H1 (cell line): ENCODE measurements at regions not wholly inside any gene's neighbourhood (a gene's known extent, or its start where the extent isn't known, plus 50 kb on each side); places are given as distances from the start of the nearest gene placed in this dataset.

Source experiments
- CTCF ChIA-PET: fragments of 300-600 bp; sonication (Branson Sonifier 250); formaldehyde crosslinking; loops from one replicate; lab custom pipeline; 2021; ENCODE audit not compliant: partially characterized antibody; lab: Charles Lee
- POLR2A ChIA-PET: fragments of 300-600 bp; sonication (Branson Sonifier 250); formaldehyde crosslinking; loops from one replicate; lab custom pipeline; 2021; ENCODE audit warnings: inconsistent platforms; ENCODE audit not compliant: partially characterized antibody; lab: Charles Lee
- DNase-seq, 2 experiments: peaks; one replicate each; pipeline versions ENCODE4 v3.0.0 to v3.0.0-alpha.2; 2010 to 2022; ENCODE audit warnings: low spot score in 2 of 2, low read depth in 1 of 2, mixed read lengths in 1 of 2
- FAIRE-seq: peaks from 2 replicates; lab custom pipeline; 2011; peaks lifted over from hg19 to GRCh38; lab: Jason Lieb, UNC
- H2AFZ ChIP-seq: 2 replicates; pipeline ENCODE4 v1.8.1; 2012; ENCODE audit warnings: low read length, inconsistent platforms
- H2AK5ac ChIP-seq: 2 replicates; pipeline ENCODE4 v1.6.1; 2013; ENCODE audit warnings: low read depth, low read length
- H2BK120ac ChIP-seq: replicated peaks from 2 replicates; pipeline ENCODE3; 2013; ENCODE audit warnings: low read depth, low read length, inconsistent platforms
- H2BK12ac ChIP-seq: 2 replicates; pipeline ENCODE4 v1.6.1; 2013; ENCODE audit warnings: low read depth, low read length
- H2BK15ac ChIP-seq: 2 replicates; pipeline ENCODE4 v1.6.1; 2013; ENCODE audit warnings: low read length
- H2BK20ac ChIP-seq: 2 replicates; pipeline ENCODE4 v1.6.1; 2013; ENCODE audit warnings: low read length
- H2BK5ac ChIP-seq: 2 replicates; pipeline ENCODE4 v1.6.1; 2013; ENCODE audit warnings: low read depth, low read length
- H3K14ac ChIP-seq: 2 replicates; pipeline ENCODE4 v1.6.1; 2013; ENCODE audit warnings: inconsistent platforms; ENCODE audit not compliant: insufficient read length
- H3K18ac ChIP-seq: 2 replicates; pipeline ENCODE4 v1.6.1; 2013; ENCODE audit warnings: low read length; ENCODE audit errors: extremely low read depth
- H3K23ac ChIP-seq: 2 replicates; pipeline ENCODE4 v1.6.1; 2013; ENCODE audit warnings: inconsistent platforms; ENCODE audit not compliant: insufficient read length
- H3K23me2 ChIP-seq: 2 replicates; pipeline ENCODE4 v1.6.1; 2013; ENCODE audit warnings: low read depth, low read length
- H3K27ac ChIP-seq: 2 replicates; pipeline ENCODE4 v1.6.1; 2011; ENCODE audit warnings: low read depth, low read length, inconsistent platforms
- H3K27me3 ChIP-seq, 4 experiments: replicated peaks in 1 of 4; 1 replicate in 1 of 4; 2 replicates in 3 of 4; pipeline versions ENCODE4 v1.6.1 to v1.8.1; 2011 to 2013; ENCODE audit warnings: low read length in 3 of 4, mild to moderate bottlenecking in 3 of 4, inconsistent platforms in 2 of 4, mixed read lengths in 2 of 4, moderate library complexity in 1 of 4; ENCODE audit not compliant: control insufficient read depth in 3 of 4, insufficient read depth in 3 of 4; ENCODE audit errors: extremely low read depth in 1 of 4
- H3K36me3 ChIP-seq, 4 experiments: 2 replicates each; pipeline versions ENCODE4 v1.6.1 to v1.8.1; 2011 to 2013; ENCODE audit warnings: mild to moderate bottlenecking in 4 of 4, low read length in 3 of 4, moderate library complexity in 2 of 4, control low read depth in 1 of 4, inconsistent platforms in 1 of 4; ENCODE audit not compliant: insufficient read depth in 4 of 4, control insufficient read depth in 2 of 4
- H3K4ac ChIP-seq: replicated peaks from 2 replicates; pipeline ENCODE3; 2013; ENCODE audit warnings: low read length, low read depth, mixed read lengths, inconsistent platforms; ENCODE audit not compliant: insufficient read length
- H3K4me1 ChIP-seq, 4 experiments: replicated peaks in 1 of 4; 1 replicate in 1 of 4; 2 replicates in 3 of 4; pipeline versions ENCODE4 v1.6.1 to v1.8.1; 2011 to 2013; ENCODE audit warnings: low read length in 3 of 4, inconsistent platforms in 2 of 4, mixed read lengths in 1 of 4; ENCODE audit not compliant: insufficient read depth in 4 of 4, control insufficient read depth in 3 of 4
- H3K4me2 ChIP-seq, 2 experiments: 2 replicates each; pipeline versions ENCODE4 v1.6.1 to v1.8.1; 2011 to 2013; ENCODE audit warnings: low read depth in 2 of 2, low read length in 2 of 2, control low read depth in 1 of 2, inconsistent platforms in 1 of 2, mild to moderate bottlenecking in 1 of 2; ENCODE audit not compliant: insufficient read depth in 1 of 2
- H3K4me3 ChIP-seq, 4 experiments: fragments of 200-600, 300-600 bp in 1 of 4; sonication (generic), shearing (Covaris generic), sonication (Bioruptor Twin) in 1 of 4; 2 replicates each; pipeline versions ENCODE4 v1.5.1 to v1.8.1; 2011 to 2016; ENCODE audit warnings: low read length in 4 of 4, low read depth in 3 of 4, control low read depth in 2 of 4, inconsistent platforms in 2 of 4, mild to moderate bottlenecking in 2 of 4, mixed read lengths in 1 of 4, moderate library complexity in 1 of 4; ENCODE audit not compliant: insufficient read depth in 2 of 4; ENCODE audit errors: extremely low read depth in 1 of 4
- H3K56ac ChIP-seq: replicated peaks from 2 replicates; pipeline ENCODE3; 2013; ENCODE audit warnings: low read depth, mild to moderate bottlenecking, mixed read lengths, low read length, inconsistent platforms; ENCODE audit not compliant: insufficient read length
- H3K79me1 ChIP-seq: 2 replicates; pipeline ENCODE4 v1.6.1; 2013; ENCODE audit warnings: low read depth, low read length, control low read depth
- H3K79me2 ChIP-seq, 2 experiments: 2 replicates each; pipeline versions ENCODE4 v1.6.1 to v1.8.1; 2012 to 2013; ENCODE audit warnings: low read length in 2 of 2, mild to moderate bottlenecking in 2 of 2, inconsistent platforms in 1 of 2; ENCODE audit not compliant: insufficient read depth in 2 of 2, control insufficient read depth in 1 of 2
- H3K9ac ChIP-seq, 4 experiments: replicated peaks in 1 of 4; 1 replicate in 1 of 4; 2 replicates in 3 of 4; pipeline versions ENCODE4 v1.6.1 to v1.8.1; 2011 to 2013; ENCODE audit warnings: low read depth in 3 of 4, low read length in 3 of 4, control low read depth in 2 of 4, mild to moderate bottlenecking in 2 of 4, moderate library complexity in 2 of 4, inconsistent platforms in 1 of 4; ENCODE audit errors: extremely low read depth in 1 of 4
- H3K9me3 ChIP-seq, 2 experiments: 2 replicates each; pipeline versions ENCODE4 v1.6.1 to v1.8.1; 2012 to 2013; ENCODE audit warnings: mild to moderate bottlenecking in 2 of 2, moderate library complexity in 2 of 2, control low read depth in 1 of 2, inconsistent platforms in 1 of 2, low read depth in 1 of 2, low read length in 1 of 2, mixed read lengths in 1 of 2; ENCODE audit not compliant: insufficient read depth in 2 of 2
- H4K20me1 ChIP-seq, 2 experiments: replicated peaks in 1 of 2; 2 replicates each; pipeline versions ENCODE3 to v1.8.1; 2011 to 2013; ENCODE audit warnings: inconsistent platforms in 2 of 2, low read length in 2 of 2, mild to moderate bottlenecking in 1 of 2; ENCODE audit not compliant: insufficient read depth in 2 of 2, control insufficient read depth in 1 of 2
- H4K5ac ChIP-seq: 2 replicates; pipeline ENCODE4 v1.6.1; 2013; ENCODE audit warnings: low read length, low read depth, mixed read lengths, inconsistent platforms; ENCODE audit not compliant: insufficient read length
- H4K8ac ChIP-seq: 2 replicates; pipeline ENCODE4 v1.8.0; 2013; ENCODE audit warnings: mild to moderate bottlenecking, moderate library complexity, low read length, inconsistent platforms; ENCODE audit not compliant: insufficient read depth; ENCODE audit errors: extremely low read depth
- H4K91ac ChIP-seq: replicated peaks from 2 replicates; pipeline ENCODE3; 2013; ENCODE audit warnings: low read length, mixed read lengths, inconsistent platforms; ENCODE audit not compliant: insufficient read length
- POLR2AphosphoS5 ChIP-seq: IDR thresholded peaks from 2 replicates; pipeline ENCODE4 v1.6.1; 2011; ENCODE audit warnings: low read depth, low read length

- H3K4me2 ChIP-seq, result no peak overlapping the region
- H2BK15ac ChIP-seq, result no peak overlapping the region
- H3K4me3 ChIP-seq, result no peak overlapping the region
- H3K79me2 ChIP-seq, result no peaks in the 10 kb centered on the region
- H2BK5ac ChIP-seq, result no peak overlapping the region
- ChIA-PET CTCF (no interaction called here), POLR2A (no interaction called here)
- TF ChIP-seq POLR2AphosphoS5, result no peak
- H3K27me3 ChIP-seq, result no peaks in the 10 kb centered on the region
- H3K9me3 ChIP-seq, result no peaks in the 10 kb centered on the region
- FAIRE-seq, result no peak
- H2BK120ac ChIP-seq, result no peak overlapping the region
- H4K8ac ChIP-seq, result no peak overlapping the region
- no peak for DNase-seq
- no peak overlapping the region for H2AFZ ChIP-seq
- no peaks in the 10 kb centered on the region for H3K79me1 ChIP-seq
- H3K23me2 ChIP-seq, result no peaks in the 10 kb centered on the region
- no peak overlapping the region for H3K23ac ChIP-seq
- H4K5ac ChIP-seq, result no peak overlapping the region
- H3K18ac ChIP-seq, result no peak overlapping the region
- no peak overlapping the region for H2BK20ac ChIP-seq
- H4K20me1 ChIP-seq, result no peaks in the 10 kb centered on the region
- H2AK5ac ChIP-seq, result no peak overlapping the region
- H3K14ac ChIP-seq, result no peak overlapping the region
- no peak overlapping the region for H3K9ac ChIP-seq
- H2BK12ac ChIP-seq, result no peak overlapping the region
- no peak overlapping the region for H4K91ac ChIP-seq
- no peak overlapping the region for H3K4ac ChIP-seq
- no peak overlapping the region for H3K27ac ChIP-seq
- H3K56ac ChIP-seq, result no peak overlapping the region
- H3K36me3 ChIP-seq, result no peaks in the 10 kb centered on the region
- 0 out of 7 replicates have a peak, but pooled peaks cover 0 to 2% (median 0%) of the 10 kb centered on the region in 4 experiments for H3K4me1 ChIP-seq
Observed at GRCh38 chr14:25215607-25216006, 165.7 kb upstream of the STXBP6 start.
